ENCODE measurements at regions not wholly inside any gene's neighbourhood (a gene's known extent, or its start where the extent isn't known, plus 50 kb on each side); places are given as distances from the start of the nearest gene placed in this dataset.
A peak's percentile ranks its signal among the peaks of the same experiment; 100 is the strongest.

GRCh38 chr10:120980279-120981255 is 129.4 kb downstream of the WDR11 start:
- H3K4me3 Mint-ChIP-seq (ENCODE audit: unreplicated experiment), result peak overlapping the region; percentile 82
- Histone ChIP-seq H3K9me3 (peaks cover 20% of the 10 kb centered on the region), H3K4me1 (peaks cover 62% of the 10 kb centered on the region), H3K27me3 (replicated peaks; ENCODE audit: control insufficient read depth, insufficient read depth, low read length) (no peaks in the 10 kb centered on the region), H3K4me3 (ENCODE audit: low read depth, low read length) (peak overlapping the region; percentile 83), H3K36me3 (ENCODE audit: control insufficient read depth, insufficient read depth, low read length) (no peaks in the 10 kb centered on the region)
- intact Hi-C loops (cut with micrococcal nuclease; ENCODE audit: unreplicated experiment), result loop anchor here (1.0 to 5.0 kb wide), 6 partner anchors 83 to 532 kb away; no protein-coding TSS in a partner anchor
- ChIA-PET POLR2A (interaction anchor here (1.2 kb wide), 1 partner anchor 10 kb away, joined by 3 read pairs; no protein-coding TSS in a partner anchor), CTCF (interaction anchor here (0.5 to 1.4 kb wide), 3 partner anchors 33 to 495 kb away, joined by 3 to 5 read pairs (median 3); no protein-coding TSS in a partner anchor)
- DNase-seq, result no peak
- peaks cover 54% of the 10 kb centered on the region for H3K4me1 Mint-ChIP-seq (ENCODE audit: low read depth, unreplicated experiment)
- no TSS peak for BruUV-seq (replicated peaks)
- H3K27ac Mint-ChIP-seq (ENCODE audit: unreplicated experiment), result peak overlapping the region; percentile 93
- peaks cover 25% of the 10 kb centered on the region for H3K9me3 Mint-ChIP-seq (ENCODE audit: unreplicated experiment)
- H3K27me3 Mint-ChIP-seq (ENCODE audit: insufficient read depth, unreplicated experiment), result no peaks in the 10 kb centered on the region
- TF ChIP-seq CTCF (IDR thresholded peaks at IDR 0.05; ENCODE audit: insufficient read depth in 1 of 2, low read depth in 1 of 2, low read length in 1 of 2, severe bottlenecking in 1 of 2, unreplicated experiment in 1 of 2), result no peak
- peaks cover 46% of the 10 kb centered on the region for H3K36me3 Mint-ChIP-seq (ENCODE audit: insufficient read depth, unreplicated experiment)

- ChIA-PET CTCF (interaction anchor here (0.5 to 1.4 kb wide), 2 partner anchors 32 to 82 kb away, joined by 3 to 5 read pairs; no protein-coding TSS in a partner anchor), POLR2A (interaction anchor here (0.5 to 1.2 kb wide), 2 partner anchors 11 to 28 kb away, joined by 3 read pairs; no protein-coding TSS in a partner anchor)
- Mint-ChIP-seq H3K27me3 (ENCODE audit: insufficient read depth, unreplicated experiment) (no peaks in the 10 kb centered on the region), H3K27ac (ENCODE audit: unreplicated experiment) (peak overlapping the region; percentile 93), H3K4me1 (ENCODE audit: low read depth, unreplicated experiment) (peaks cover 47% of the 10 kb centered on the region), H3K9me3 (ENCODE audit: unreplicated experiment) (peaks cover 16% of the 10 kb centered on the region), H3K36me3 (ENCODE audit: insufficient read depth, unreplicated experiment) (peaks cover 35% of the 10 kb centered on the region), H3K4me3 (ENCODE audit: unreplicated experiment) (peak overlapping the region; percentile 82)
- BruUV-seq (replicated peaks), result no TSS peak
- peak; percentile 85 to 95 for DNase-seq
- Histone ChIP-seq H3K27me3 (replicated peaks; ENCODE audit: control insufficient read depth, insufficient read depth, low read length) (no peaks in the 10 kb centered on the region), H3K4me1 (peaks cover 60% of the 10 kb centered on the region), H3K4me3 (ENCODE audit: low read depth, low read length) (no peak overlapping the region), H3K36me3 (ENCODE audit: control insufficient read depth, insufficient read depth, low read length) (no peaks in the 10 kb centered on the region), H3K9me3 (peaks cover 24% of the 10 kb centered on the region)
- TF ChIP-seq CTCF (IDR thresholded peaks at IDR 0.05; ENCODE audit: insufficient read depth in 1 of 2, low read depth in 1 of 2, low read length in 1 of 2, severe bottlenecking in 1 of 2, unreplicated experiment in 1 of 2), result no peak
- intact Hi-C loops (cut with micrococcal nuclease; ENCODE audit: unreplicated experiment), result loop anchor here (1.0 to 5.0 kb wide), 5 partner anchors 82 to 531 kb away; no protein-coding TSS in a partner anchor
Observed at GRCh38 chr10:120981601-120982391, 130.6 kb downstream of the WDR11 start.

- ChIA-PET CTCF (no interaction called here), POLR2A (no interaction called here)
- DNase-seq, result no peak
- H3K4me3 ChIP-seq (ENCODE audit: low read depth, low read length), result no peak overlapping the region
- no peaks in the 10 kb centered on the region for H3K36me3 ChIP-seq (ENCODE audit: control insufficient read depth, insufficient read depth, low read length)
- H3K27me3 ChIP-seq (replicated peaks; ENCODE audit: control insufficient read depth, insufficient read depth, low read length), result no peaks in the 10 kb centered on the region
- intact Hi-C loops (cut with micrococcal nuclease; ENCODE audit: unreplicated experiment), result loop anchor here (5.0 kb wide), 2 partner anchors 455 to 530 kb away; no protein-coding TSS in a partner anchor
- Mint-ChIP-seq H3K9me3 (ENCODE audit: unreplicated experiment) (peaks cover 16% of the 10 kb centered on the region), H3K27ac (ENCODE audit: unreplicated experiment) (peak overlapping the region; percentile 93), H3K36me3 (ENCODE audit: insufficient read depth, unreplicated experiment) (peaks cover 34% of the 10 kb centered on the region), H3K4me1 (ENCODE audit: low read depth, unreplicated experiment) (peaks cover 43% of the 10 kb centered on the region), H3K4me3 (ENCODE audit: unreplicated experiment) (peak overlapping the region; percentile 82), H3K27me3 (ENCODE audit: insufficient read depth, unreplicated experiment) (no peaks in the 10 kb centered on the region)
- TF ChIP-seq CTCF (IDR thresholded peaks at IDR 0.05; ENCODE audit: insufficient read depth in 1 of 2, low read depth in 1 of 2, low read length in 1 of 2, severe bottlenecking in 1 of 2, unreplicated experiment in 1 of 2), result no peak
- H3K9me3 ChIP-seq, result peaks cover 29% of the 10 kb centered on the region
- H3K4me1 ChIP-seq, result peaks cover 56% of the 10 kb centered on the region
- no TSS peak for BruUV-seq (replicated peaks)
Observed at GRCh38 chr10:120982507-120982906, 131.3 kb downstream of the WDR11 start.
